ENCODE measurements at regions not wholly inside any gene's neighbourhood (a gene's known extent, or its start where the extent isn't known, plus 50 kb on each side); places are given as distances from the start of the nearest gene placed in this dataset.

DNA sequence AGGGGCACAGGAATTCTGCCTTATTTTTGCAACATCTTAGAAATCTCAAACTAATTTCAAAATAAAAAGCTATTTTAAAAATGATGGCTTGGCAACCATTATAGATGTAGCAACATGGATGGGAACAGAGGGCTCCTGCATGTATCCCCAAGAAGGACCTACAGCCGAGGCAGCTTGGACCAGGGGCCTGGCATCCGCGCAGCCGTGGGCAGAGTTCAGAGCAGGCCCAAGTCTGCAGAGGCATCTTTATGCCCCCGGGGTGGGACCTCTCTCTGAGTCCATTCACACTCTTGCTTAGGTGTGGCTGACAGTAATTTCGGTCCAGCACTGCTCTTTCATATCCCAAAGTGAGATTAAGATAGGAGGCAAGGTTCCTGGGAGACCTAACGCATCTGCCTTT is 425.8 kb upstream of the MYT1L start:
- no peak for DNase-seq

DNA sequence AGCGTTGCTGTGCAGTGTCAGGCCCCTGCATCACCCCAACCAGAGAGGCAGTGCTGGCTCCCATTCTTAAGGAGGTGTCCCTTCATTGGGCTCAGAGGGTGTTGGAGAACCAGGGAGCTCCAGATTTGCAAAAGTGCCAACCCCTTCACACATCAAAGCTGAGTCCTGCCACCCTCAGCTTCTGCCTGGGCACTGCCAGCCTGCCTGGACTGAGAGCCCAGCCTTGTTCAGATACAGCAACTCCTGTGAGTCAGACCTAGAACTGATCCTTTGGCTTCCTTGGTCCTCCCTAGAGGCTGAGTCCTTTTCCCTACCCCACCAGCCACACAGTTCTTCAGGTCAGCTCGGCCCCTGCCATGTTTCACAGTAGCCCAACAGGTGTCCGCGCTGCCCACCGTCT is 424.9 kb upstream of the MYT1L start:
- no peak for DNase-seq

DNA sequence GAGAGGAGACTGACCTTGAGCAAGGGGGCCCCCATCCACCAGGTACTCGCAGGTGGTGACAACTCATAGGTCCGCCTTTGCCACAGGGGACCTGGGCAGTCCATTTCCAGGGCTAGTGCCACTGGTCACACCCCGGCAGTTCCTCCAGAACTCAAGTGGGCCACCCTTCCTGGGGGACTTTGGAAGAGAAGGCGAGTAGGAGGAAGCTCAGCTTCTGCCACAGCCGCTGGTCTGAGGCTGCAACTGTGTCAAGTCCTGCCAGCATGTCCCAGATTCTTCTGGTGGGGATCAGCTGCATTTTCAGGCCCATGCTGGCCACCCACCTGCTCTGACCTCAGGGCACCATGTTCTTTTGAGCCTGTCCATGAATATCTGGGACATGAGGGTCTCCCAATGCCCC is 423.9 kb upstream of the MYT1L start:
- no peak for DNase-seq

- no peak for DNase-seq
Observed at GRCh38 chr2:2751715-2752315, 420.7 kb upstream of the MYT1L start.

DNA sequence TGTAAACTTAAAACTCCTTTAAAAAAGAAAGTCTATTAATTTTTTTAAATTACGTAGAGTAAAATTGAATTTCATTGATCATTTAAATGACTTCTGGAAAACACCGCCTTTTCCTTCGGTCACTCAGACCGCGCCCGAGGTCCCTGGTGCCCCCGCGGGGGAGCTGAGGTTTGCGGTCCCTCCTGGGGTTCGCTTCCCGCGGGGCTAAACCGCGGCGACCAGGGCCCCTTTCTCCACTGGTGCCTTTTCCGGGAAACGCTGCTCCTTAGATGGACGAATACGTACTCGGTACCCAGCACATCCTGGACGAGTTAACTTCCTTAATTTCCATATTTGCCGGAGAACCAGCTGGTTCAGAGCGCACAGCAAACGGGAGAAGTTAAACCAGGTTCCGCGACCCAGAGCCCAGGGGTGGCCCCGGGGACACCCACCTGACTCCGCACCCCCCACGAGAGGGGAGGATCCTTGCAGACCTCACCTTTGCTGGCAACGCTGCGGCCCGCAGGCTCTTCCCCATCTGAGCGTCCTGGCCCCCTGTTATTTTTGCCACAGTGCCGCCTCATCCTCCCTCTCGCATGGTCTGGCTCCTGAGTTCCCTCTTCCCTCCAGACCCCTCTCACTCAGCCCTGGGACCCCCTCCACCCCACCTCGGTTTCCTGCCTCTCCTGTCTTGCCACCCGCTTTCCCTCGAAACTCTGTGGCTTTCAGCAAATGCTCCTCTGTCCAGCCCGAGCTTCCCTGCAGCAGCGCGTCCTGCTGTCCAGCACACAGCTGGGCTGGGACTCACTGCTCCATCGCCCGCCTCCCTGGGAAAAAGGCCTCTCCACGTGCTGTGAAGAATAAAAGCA is 420.0 kb upstream of the MYT1L start:
- DNase-seq = no peak

DNA sequence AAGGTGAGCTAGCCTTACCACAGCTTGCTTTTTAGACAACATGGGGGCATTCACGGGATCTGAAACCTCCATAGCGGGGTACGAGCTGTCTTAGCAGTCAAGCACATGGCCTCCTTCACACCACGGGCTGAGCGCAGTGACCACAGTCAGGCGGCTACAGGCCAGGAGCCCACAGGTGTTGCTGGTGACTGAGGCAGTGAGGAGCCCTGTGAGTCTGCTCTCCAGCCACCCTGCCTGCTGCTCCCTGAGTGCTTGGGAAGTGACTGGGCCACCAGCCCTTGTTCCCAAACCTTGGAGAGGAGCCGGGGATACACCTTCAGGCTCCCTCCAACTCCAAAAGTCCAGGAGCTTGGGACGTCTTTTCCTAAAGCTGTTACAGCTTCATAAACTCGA is 418.1 kb upstream of the MYT1L start:
- no peak for DNase-seq

- no peak for DNase-seq
Observed at GRCh38 chr2:2748399-2749205, 417.5 kb upstream of the MYT1L start.

- DNase-seq = no peak
Observed at GRCh38 chr2:2747797-2748301, 416.8 kb upstream of the MYT1L start.

GRCh38 chr2:2746731-2747130 is 415.7 kb upstream of the MYT1L start:
- DNase-seq = no peak

DNA sequence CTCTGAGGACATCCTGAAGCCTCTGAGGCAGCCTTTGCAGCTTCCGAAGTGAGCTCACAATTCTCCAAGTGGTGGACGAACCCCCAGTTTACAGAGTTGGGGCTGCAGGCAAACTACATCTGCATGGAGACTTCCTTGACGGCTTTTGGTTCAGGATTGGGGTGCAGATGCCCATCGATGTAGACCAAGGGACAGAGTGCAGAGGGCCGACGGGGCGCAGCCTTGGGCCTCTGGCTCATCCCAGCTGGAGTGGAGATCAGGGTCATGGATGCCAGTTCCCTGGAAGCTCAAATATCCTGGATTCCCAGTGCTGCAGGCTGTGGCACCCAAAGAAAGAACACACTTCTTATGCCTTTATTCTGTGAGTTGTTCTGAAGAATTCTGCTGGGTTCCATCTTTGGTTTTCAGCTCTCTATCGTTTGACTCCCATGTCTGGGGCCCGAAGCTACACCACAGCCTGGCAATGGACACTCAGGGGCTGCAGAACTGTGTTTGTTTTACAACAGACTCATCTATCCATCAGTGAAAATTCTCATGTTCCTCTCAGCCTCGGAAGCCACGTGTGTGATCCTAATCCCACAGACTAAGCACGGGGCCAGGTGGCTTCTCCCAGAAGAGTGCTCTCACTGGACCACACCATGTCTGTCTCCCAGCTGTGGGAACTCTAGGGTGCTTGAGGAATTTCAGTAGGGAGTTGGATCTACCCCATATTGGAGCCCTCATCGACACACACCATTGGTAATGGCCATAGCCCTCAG is 414.1 kb upstream of the MYT1L start:
- no peak for DNase-seq

DNA sequence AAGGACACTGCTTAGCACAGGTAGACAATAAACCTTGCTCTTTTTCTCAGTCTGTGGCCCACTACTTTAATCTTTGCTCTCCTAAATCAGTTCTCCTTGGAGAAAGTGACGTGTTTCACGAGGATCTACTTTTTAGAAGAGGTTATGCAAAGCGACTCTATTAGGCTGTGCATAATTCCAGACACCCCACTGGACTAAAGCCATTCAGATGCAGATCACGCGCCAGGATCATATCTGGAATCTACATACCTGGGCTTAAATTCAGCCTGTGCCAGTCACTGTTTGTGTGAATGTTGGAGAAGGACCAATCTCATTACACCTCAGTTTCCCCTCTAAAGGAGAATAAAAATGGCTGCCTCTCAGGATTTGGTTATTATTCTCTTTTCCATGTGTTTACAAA is 413.0 kb upstream of the MYT1L start:
- no peak for DNase-seq

GRCh38 chr2:2743164-2743571 is 412.1 kb upstream of the MYT1L start:
- DNase-seq = no peak

DNA sequence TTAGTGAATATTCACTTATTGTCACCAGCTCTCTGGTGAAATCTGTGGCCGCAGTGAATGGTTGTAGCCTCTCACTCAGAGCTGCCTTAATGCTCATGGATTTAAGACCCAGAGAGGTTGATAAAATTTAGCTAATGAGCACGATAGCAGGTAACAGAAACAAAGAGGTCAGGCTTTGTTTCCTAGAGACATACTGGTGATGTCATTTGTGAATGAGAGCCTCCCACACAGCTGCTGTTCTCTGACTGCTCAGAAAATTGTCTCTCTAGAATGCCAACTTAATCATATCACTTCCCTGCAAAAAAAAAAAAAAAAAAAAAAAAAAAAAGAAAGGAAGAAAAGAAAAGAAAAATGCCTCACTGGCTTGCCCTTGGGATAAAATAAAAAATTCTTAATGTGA is 411.7 kb upstream of the MYT1L start:
- no peak for DNase-seq

DNA sequence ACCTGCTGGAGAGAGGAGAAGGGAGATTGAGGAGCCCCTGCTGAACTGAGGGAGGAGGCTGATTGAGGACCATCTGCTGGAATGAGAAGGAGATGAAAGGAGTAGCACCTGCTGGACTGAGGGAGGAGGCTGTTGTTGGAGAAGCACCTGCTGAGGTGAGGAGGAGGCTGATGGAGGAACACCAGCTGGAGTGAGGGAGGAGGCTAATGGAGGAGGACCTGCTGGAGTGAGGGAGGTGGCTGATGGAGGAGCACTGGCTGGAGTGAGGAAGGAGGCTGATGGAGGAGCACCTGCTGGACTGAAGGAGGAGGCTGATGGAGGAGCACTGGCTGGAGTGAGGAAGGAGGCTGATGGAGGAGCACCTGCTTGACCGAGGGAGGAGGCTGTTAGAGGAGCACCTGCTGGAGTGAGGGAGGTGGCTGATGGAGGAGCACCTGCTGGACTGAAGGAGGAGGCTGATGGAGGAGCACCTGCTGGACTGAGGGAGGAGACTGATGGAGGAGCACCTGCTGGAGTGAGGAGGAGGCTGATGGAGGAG is 409.2 kb upstream of the MYT1L start:
- DNase-seq = no peak

DNA sequence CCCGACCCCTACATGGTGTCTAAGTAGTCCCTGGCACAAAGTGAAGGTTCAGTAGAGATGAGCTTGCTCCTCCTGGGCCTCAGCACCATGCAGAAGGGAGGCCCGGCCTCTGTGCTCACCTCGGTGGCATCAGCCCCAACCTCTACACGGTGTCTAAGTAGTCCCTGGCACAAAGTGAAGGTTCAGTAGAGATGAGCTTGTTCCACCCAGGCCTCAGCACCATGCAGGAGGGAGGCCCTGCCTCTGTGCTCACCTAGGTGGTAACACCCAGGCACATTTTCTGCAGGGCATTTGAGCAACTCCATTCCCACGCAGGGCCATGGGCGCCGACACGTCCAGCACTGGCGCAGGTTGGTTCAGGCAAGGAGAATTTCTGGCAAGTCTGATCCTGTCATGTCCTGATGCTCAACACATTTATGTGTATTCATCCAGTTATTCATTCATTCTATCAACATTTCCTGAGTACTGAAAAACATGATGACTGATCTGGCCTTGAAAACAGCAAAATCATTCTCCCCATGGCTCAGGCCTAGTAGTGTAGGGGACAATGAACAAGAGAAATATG is 408.2 kb upstream of the MYT1L start:
- DNase-seq = no peak

GRCh38 chr2:2738684-2739083 is 407.6 kb upstream of the MYT1L start:
- no peak for DNase-seq

DNA sequence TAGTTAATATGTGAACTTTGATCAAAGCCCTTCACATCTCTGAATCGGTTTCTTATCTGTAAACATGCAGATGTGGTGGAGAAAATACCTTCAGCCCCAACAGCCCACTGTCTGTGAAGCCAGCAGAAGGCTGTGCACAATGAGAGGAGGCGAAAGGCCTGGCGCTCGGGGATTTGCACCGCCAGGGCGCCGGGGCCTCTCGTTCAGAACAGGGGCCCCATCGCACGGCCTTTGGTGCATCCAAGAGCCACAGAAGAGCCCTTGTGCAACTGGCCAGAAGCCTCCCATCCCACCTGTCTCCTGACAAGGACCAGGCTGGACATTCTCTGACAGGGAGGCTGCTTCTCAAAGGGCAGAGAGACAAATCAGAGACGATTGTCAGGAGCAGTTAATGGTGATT is 407.2 kb upstream of the MYT1L start:
- DNase-seq = no peak

- DNase-seq = no peak
Observed at GRCh38 chr2:2735041-2735440, 404.0 kb upstream of the MYT1L start.

DNA sequence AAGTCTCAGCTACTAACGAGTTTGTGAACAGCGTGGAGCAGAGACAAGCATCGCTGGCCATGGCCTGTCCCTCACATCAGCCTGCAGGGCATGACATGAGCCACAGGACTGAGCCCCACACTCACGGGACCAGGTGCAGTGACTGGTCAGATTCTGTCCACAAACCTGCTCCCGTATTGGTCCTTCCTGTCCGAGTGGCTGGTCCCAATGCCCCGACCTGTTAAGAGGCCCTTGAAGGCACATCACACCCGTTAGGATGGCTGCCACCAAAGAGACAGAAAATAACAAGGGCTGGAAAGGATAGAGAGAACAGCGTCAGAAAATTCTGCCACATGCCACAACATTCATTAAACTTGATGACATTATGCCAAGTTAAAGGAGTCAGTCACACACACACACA is 403.2 kb upstream of the MYT1L start:
- no peak for DNase-seq

- no peak for DNase-seq
Observed at GRCh38 chr2:2733818-2734217, 402.7 kb upstream of the MYT1L start.

DNA sequence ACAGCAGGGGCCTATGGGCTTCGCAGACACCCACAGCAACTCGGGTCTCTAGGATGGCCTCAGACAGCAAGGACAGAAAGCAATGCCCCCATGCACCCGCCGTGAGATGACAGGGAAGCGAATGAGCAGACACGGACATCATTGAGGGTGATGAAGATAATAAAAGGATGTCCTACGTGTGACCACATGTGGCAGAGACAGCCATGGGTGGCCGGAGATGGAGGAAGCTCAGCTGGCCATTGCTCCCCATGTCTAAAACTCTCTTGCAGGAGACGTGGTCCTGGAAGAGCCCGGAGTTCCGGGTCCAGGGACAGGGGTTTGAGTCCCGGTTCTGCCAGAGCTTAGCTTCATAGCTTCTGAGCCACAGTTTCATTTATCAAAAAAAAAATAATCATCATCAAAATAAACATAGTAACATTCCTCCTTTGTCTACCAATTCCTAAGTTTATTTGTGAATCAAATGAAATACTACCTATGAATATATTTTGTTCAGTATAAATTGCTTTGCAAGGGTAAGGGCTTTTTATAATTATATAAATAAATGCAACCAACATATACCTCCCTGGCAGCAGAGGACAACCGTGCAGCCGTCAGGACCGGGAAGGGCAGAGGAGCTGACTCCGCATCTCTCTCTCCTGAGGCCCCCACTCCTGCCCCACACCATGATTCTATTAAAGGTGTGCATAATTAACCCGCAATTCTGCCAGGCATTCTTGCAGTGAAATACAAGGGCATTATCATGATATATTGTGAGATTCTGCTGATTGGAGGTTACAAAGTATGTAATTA is 401.4 kb upstream of the MYT1L start:
- DNase-seq = no peak
